OCI-LY1 (cell line): ENCODE measurements at regions not wholly inside any gene's neighbourhood (a gene's known extent, or its start where the extent isn't known, plus 50 kb on each side); places are given as distances from the start of the nearest gene placed in this dataset.

Source experiments
- H2AFZ ChIP-seq: fragments of 200-600 bp; sonication (generic), shearing (Covaris generic); 2 replicates; pipeline ENCODE4 v1.6.0; 2014; ENCODE audit warnings: antibody characterized with exemption, mild to moderate bottlenecking, low read length
- H3F3A ChIP-seq: fragments of 200-600 bp; sonication (generic), shearing (Covaris generic); 2 replicates; pipeline ENCODE4 v1.6.0; 2014; ENCODE audit warnings: mild to moderate bottlenecking, antibody characterized with exemption, low read length, moderate library complexity; ENCODE audit not compliant: insufficient read depth
- H3K27ac ChIP-seq: fragments of 200-600 bp; sonication (generic); 2 replicates; pipeline ENCODE4 v1.5.1; 2014; ENCODE audit warnings: low read length, mixed run types, mild to moderate bottlenecking, low read depth; ENCODE audit not compliant: poor library complexity, severe bottlenecking
- H3K27me3 ChIP-seq: fragments of 200-600 bp; sonication (generic); 2 replicates; pipeline ENCODE4 v1.6.0; 2014; ENCODE audit warnings: antibody characterized with exemption, mild to moderate bottlenecking, low read length, moderate library complexity; ENCODE audit not compliant: insufficient read depth
- H3K36me3 ChIP-seq: fragments of 200-600 bp; sonication (generic); 2 replicates; pipeline ENCODE4 v1.6.1; 2014; ENCODE audit warnings: mild to moderate bottlenecking, antibody characterized with exemption, low read length, moderate library complexity, mixed read lengths; ENCODE audit not compliant: insufficient read depth
- H3K4me1 ChIP-seq: fragments of 200-600 bp; sonication (generic); 2 replicates; pipeline ENCODE4 v1.5.1; 2014; ENCODE audit warnings: mild to moderate bottlenecking, low read length, moderate library complexity; ENCODE audit not compliant: insufficient read depth, severe bottlenecking
- H3K4me2 ChIP-seq: fragments of 200-600 bp; sonication (generic), shearing (Covaris generic); 2 replicates; pipeline ENCODE4 v1.6.1; 2014; ENCODE audit warnings: low read length
- H3K4me3 ChIP-seq: fragments of 200-600 bp; sonication (generic); 2 replicates; pipeline ENCODE4 v1.5.1; 2014; ENCODE audit warnings: low read length, low read depth, mild to moderate bottlenecking, mixed read lengths; ENCODE audit not compliant: poor library complexity, severe bottlenecking
- H3K79me2 ChIP-seq: fragments of 200-600 bp; shearing (Covaris generic); 2 replicates; pipeline ENCODE4 v1.6.1; 2016; ENCODE audit warnings: mixed run types, low read length, mixed read lengths; ENCODE audit not compliant: insufficient read depth
- H3K9ac ChIP-seq: fragments of 200-600 bp; sonication (generic), shearing (Covaris generic); 2 replicates; pipeline ENCODE4 v1.6.1; 2014; ENCODE audit warnings: mild to moderate bottlenecking, low read length, mixed read lengths
- H3K9me2 ChIP-seq: fragments of 200-600 bp; sonication (generic), shearing (Covaris generic); 2 replicates; pipeline ENCODE4 v1.6.1; 2014; ENCODE audit warnings: low read depth, mild to moderate bottlenecking, low read length, mixed read lengths
- H3K9me3 ChIP-seq: fragments of 200-600 bp; shearing (Covaris generic); 2 replicates; pipeline ENCODE4 v1.6.1; 2014; ENCODE audit warnings: low read length, mixed read lengths
- H4K20me1 ChIP-seq: fragments of 200-600 bp; sonication (generic), shearing (Covaris generic); 2 replicates; pipeline ENCODE4 v1.6.0; 2016; ENCODE audit warnings: mild to moderate bottlenecking, low read length; ENCODE audit not compliant: insufficient read depth
- CTCF ChIP-seq: fragments of 200-600 bp; sonication (generic), shearing (Covaris generic); IDR thresholded peaks from 2 replicates; pipeline ENCODE4 v1.5.1; 2017; ENCODE audit warnings: mild to moderate bottlenecking, antibody characterized with exemption, low read length, moderate library complexity, mixed read lengths
- EZH2 ChIP-seq: fragments of 200-600 bp; sonication (generic), shearing (Covaris generic); IDR thresholded peaks from 2 replicates; pipeline ENCODE4 v1.8.0; 2017; ENCODE audit warnings: borderline replicate concordance, mixed run types, mild to moderate bottlenecking, antibody characterized with exemption, low read length, moderate library complexity, mixed read lengths

GRCh38 chr7:153942036-153942435 is 110.2 kb upstream of the DPP6 start:
- H3K79me2 ChIP-seq = no peaks in the 10 kb centered on the region
- no peak overlapping the region for H3K4me3 ChIP-seq
- H2AFZ ChIP-seq = no peak overlapping the region
- H3K36me3 ChIP-seq = no peaks in the 10 kb centered on the region
- no peak overlapping the region for H3K27ac ChIP-seq
- H4K20me1 ChIP-seq = no peaks in the 10 kb centered on the region
- H3K9me2 ChIP-seq = no peaks in the 10 kb centered on the region
- no peaks in the 10 kb centered on the region for H3F3A ChIP-seq
- no peaks in the 10 kb centered on the region for H3K4me1 ChIP-seq
- H3K9ac ChIP-seq = no peak overlapping the region
- H3K27me3 ChIP-seq = no peaks in the 10 kb centered on the region
- H3K9me3 ChIP-seq = no peaks in the 10 kb centered on the region
- no peak overlapping the region for H3K4me2 ChIP-seq
- TF ChIP-seq CTCF (no peak), EZH2 (no peak)

GRCh38 chr7:153943457-153943856 is 108.7 kb upstream of the DPP6 start:
- Histone ChIP-seq H3K27ac (no peak overlapping the region), H2AFZ (no peak overlapping the region), H3K9me3 (no peaks in the 10 kb centered on the region), H3K79me2 (no peaks in the 10 kb centered on the region), H3K27me3 (no peaks in the 10 kb centered on the region), H3K9me2 (no peaks in the 10 kb centered on the region), H3K4me2 (no peak overlapping the region), H4K20me1 (no peaks in the 10 kb centered on the region), H3K4me1 (no peaks in the 10 kb centered on the region), H3K36me3 (no peaks in the 10 kb centered on the region), H3K9ac (no peak overlapping the region), H3F3A (no peaks in the 10 kb centered on the region), H3K4me3 (no peak overlapping the region)
- TF ChIP-seq CTCF (no peak), EZH2 (no peak)

- TF ChIP-seq CTCF (no peak), EZH2 (no peak)
- no peaks in the 10 kb centered on the region for H3K36me3 ChIP-seq
Measured at GRCh38 chr7:153943861-153944260, 108.3 kb upstream of the DPP6 start.

More at GRCh38 chr7:153943861-153944260, 108.3 kb upstream of the DPP6 start:
- Histone ChIP-seq H3K9ac (no peak overlapping the region), H3K27ac (no peak overlapping the region), H3F3A (no peaks in the 10 kb centered on the region), H3K9me2 (no peaks in the 10 kb centered on the region), H4K20me1 (no peaks in the 10 kb centered on the region), H3K4me1 (no peaks in the 10 kb centered on the region), H2AFZ (no peak overlapping the region), H3K4me3 (no peak overlapping the region), H3K79me2 (no peaks in the 10 kb centered on the region), H3K4me2 (no peak overlapping the region), H3K9me3 (no peaks in the 10 kb centered on the region), H3K27me3 (no peaks in the 10 kb centered on the region)
